SH-SY5Y (cell line): ENCODE measurements at regions not wholly inside any gene's neighbourhood (a gene's known extent, or its start where the extent isn't known, plus 50 kb on each side); places are given as distances from the start of the nearest gene placed in this dataset.

Source experiments
- GATA2 ChIP-seq: IDR thresholded peaks from 2 replicates; pipeline ENCODE4 v1.6.1; 2011; ENCODE audit warnings: mild to moderate bottlenecking, low read depth, low read length
- GATA3 ChIP-seq: IDR thresholded peaks from 2 replicates; pipeline ENCODE4 v1.6.1; 2011; ENCODE audit warnings: low read depth, mild to moderate bottlenecking, low read length, moderate library complexity

GRCh38 chr1:187038784-187039183 lies 210.0 kb downstream of the PLA2G4A start:
- TF ChIP-seq GATA3 (no peak), GATA2 (no peak)

DNA sequence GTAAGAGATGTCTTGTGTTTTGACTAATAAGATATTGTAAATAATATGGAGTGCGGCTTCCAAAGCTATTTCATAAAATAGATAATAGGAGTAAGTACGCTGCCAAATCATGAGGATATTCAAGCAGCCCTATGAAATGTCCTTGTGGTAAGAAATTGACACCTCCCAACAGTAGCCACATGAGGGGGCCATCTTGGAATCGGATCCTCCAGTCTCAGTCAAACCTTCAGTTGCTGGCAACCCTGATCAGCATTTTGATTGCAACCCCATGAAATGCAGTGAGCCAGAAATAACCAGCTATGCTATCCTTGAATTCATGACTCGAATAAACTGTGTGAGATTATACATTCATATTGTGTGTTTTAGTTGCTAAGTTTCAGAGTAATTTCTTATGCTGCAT lies 212.4 kb downstream of the PLA2G4A start:
- TF ChIP-seq GATA3 (no peak), GATA2 (no peak)

- TF ChIP-seq GATA3: no peak
- no peak for TF ChIP-seq GATA2
These were observed 213.8 kb downstream of the PLA2G4A start for GRCh38 chr1:187042538-187042937.

GRCh38 chr1:187044411-187044810 lies 215.7 kb downstream of the PLA2G4A start:
- no peak for TF ChIP-seq GATA3
- no peak for TF ChIP-seq GATA2

DNA sequence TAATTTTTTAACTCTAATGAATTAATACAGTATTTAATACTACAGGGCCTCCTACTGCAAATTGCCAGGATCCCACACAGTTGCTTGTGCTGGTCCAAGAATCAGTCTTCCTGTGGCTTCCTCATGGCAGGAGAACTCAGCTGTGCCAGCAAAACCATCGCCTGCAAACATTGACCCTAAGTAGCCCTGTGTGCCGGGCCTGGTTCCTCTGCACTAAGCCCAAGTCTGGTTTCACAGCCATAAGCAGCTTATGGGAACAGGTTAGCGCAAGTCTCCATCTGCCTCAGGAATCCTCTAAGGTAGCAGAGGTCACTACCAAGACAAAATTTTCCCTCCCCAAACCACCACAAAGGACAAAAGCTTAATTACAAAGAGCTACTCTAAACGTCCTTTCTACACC lies 216.6 kb downstream of the PLA2G4A start:
- TF ChIP-seq GATA3: no peak
- TF ChIP-seq GATA2: no peak

DNA sequence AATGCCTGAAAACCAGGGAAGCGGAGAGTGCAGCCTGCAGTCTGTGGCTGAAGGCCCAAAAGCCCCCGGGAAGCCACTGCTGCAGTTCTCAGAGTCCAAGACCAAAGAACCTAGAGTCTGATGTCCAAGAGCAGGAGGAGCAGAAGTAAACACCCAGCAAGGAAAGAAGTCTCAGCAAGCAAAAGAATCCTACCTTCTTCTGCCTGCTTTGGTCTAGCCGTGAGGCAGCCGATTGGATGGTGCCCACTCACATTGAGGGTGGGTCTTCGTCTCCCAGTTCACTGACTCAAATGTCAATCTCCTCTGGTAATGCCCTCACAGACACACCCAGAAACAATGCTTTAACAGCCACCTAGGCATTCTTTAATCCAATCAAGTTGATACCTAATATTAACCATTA lies 217.5 kb downstream of the PLA2G4A start:
- TF ChIP-seq GATA2: no peak
- TF ChIP-seq GATA3: no peak

- no peak for TF ChIP-seq GATA2
- no peak for TF ChIP-seq GATA3
These were observed 218.5 kb downstream of the PLA2G4A start for GRCh38 chr1:187047298-187047697.

DNA sequence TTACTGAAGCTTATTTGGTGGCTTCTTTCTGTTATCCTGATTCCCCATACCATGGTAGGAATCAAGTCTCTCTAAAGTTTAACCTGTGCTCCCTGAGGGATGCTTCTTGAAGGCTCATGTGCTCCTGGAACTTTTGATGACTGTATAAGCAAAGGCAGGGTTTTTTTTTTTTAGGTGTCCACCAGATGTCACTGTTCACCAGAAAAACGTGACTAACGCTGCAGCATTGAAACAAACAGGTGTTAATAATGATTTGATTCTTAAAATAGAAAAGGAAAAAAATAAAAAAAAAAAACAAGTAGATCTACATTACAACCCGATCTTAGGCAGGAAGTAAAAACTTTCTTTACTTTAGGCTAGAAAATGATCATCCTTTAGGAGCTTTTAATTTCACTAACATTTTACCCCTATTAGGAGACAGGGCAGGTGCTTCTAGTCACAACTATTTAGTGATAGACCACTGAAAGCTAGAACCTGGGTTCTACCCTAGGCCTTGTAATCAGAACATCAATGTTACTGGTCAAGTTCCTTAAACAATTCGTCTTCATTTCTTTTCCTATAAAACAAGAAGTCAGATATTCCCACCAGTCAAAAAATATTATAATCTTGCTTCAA lies 223.0 kb downstream of the PLA2G4A start:
- no peak for TF ChIP-seq GATA2
- no peak for TF ChIP-seq GATA3

GRCh38 chr1:187053876-187054275 lies 225.1 kb downstream of the PLA2G4A start:
- no peak for TF ChIP-seq GATA2
- no peak for TF ChIP-seq GATA3

DNA sequence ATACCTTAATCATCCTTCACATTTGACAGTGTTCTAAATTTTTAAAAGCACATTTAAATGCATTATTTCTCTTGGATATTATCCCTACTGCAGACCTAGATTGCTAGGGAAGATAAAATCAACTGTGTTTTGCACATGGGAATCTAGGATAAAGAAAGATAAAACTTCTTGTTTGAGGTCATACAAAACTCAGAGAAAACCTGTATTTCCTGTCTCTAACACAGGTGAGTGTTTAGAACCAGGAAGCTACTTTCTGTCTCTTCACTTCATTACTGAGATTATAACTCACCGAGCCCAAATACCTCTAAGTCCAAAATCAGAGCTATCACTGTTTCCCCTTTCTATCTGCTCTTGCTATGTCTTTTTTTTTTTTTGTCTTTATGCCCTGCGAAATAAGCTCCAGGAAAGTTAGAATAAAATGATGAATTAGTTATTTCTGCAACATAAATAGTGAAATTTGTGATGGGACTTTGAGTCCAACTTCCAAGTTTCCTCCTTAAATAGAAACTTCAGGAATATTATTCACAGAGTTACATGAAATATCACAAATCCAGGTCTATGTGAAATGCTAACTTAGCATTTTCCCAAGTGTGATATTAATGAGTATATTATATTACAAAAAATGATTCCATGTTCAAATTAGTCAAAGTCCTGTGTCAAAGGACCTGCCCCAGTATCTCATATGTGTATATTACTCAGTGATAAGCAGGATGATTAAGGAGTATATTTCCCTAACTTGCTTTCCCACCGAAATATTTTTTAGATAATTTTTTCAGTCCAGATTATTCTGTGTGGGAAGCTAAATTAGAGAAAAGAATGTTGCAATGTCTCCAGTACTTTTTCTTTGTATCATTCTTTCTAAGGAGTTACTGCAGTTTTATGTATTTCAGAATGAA lies 226.4 kb downstream of the PLA2G4A start:
- TF ChIP-seq GATA3: no peak
- no peak for TF ChIP-seq GATA2

DNA sequence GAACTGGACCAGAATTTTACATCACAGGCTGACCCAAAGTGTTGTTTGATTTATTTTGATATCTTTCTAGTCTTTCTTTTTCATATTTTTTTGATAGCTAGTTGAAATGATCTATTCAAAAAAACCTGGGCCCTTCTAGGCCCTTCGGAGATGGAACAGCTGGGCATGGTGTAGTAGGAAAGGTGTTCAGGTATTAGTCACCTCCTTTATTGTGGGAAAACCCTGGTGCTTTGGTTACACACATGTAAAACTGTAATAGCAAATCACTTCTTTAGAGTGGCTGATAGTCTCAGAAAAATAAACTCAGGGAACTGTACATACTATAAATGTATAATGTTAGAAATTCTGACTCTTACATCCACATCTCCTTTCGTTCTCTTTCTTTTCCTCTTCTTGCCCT lies 234.5 kb downstream of the PLA2G4A start:
- TF ChIP-seq GATA2: no peak
- TF ChIP-seq GATA3: no peak

- TF ChIP-seq GATA2 (no peak), GATA3 (no peak)
These were observed 238.4 kb downstream of the PLA2G4A start for GRCh38 chr1:187067160-187067559.

GRCh38 chr1:187070076-187070475 lies 241.3 kb downstream of the PLA2G4A start:
- TF ChIP-seq GATA2: no peak
- no peak for TF ChIP-seq GATA3

- TF ChIP-seq GATA2: no peak
- no peak for TF ChIP-seq GATA3
These were observed 245.8 kb downstream of the PLA2G4A start for GRCh38 chr1:187074445-187075048.

- TF ChIP-seq GATA3 (no peak), GATA2 (no peak)
These were observed 248.2 kb downstream of the PLA2G4A start for GRCh38 chr1:187076922-187077321.
